ENCODE measurements at regions not wholly inside any gene's neighbourhood (a gene's known extent, or its start where the extent isn't known, plus 50 kb on each side); places are given as distances from the start of the nearest gene placed in this dataset.
"Not testable (repeated sequence)": the region's sequence is repeated elsewhere in the genome, so short reads cannot be mapped to it uniquely, and the experiment has no call there.

DNA sequence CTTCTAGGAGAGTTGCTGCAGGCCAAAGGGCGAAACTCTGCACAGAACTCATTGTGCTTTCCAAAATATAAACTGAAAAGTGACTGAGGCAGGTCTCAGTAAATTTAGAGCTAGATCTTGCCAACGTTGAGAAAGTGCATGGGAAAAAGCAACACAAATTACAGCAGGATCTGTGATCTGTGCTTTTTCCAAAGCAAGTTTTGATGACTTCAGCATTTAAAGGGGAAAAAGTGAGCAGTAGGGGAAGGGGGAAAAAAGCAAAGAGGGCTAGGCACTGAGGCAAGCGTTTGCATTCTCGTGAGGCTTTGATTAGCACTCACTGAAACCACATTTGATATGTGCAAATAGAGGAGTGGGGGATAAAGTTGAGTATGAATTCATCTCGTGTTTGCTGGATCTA is 351.5 kb upstream of the NPAP1 start:
- TF ChIP-seq, protein P1, sequence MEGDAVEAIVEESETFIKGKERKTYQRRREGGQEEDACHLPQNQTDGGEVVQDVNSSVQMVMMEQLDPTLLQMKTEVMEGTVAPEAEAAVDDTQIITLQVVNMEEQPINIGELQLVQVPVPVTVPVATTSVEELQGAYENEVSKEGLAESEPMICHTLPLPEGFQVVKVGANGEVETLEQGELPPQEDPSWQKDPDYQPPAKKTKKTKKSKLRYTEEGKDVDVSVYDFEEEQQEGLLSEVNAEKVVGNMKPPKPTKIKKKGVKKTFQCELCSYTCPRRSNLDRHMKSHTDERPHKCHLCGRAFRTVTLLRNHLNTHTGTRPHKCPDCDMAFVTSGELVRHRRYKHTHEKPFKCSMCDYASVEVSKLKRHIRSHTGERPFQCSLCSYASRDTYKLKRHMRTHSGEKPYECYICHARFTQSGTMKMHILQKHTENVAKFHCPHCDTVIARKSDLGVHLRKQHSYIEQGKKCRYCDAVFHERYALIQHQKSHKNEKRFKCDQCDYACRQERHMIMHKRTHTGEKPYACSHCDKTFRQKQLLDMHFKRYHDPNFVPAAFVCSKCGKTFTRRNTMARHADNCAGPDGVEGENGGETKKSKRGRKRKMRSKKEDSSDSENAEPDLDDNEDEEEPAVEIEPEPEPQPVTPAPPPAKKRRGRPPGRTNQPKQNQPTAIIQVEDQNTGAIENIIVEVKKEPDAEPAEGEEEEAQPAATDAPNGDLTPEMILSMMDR (IDR thresholded peaks at IDR 0.05) = not testable (repeated sequence)
- not testable (repeated sequence) for TF ChIP-seq POLR2A, POLR2AphosphoS5 (IDR thresholded peaks at IDR 0.05)

Data from sigmoid colon (tissue), 4 donors.